Suprapubic skin (tissue), 4 donors: ENCODE measurements at regions not wholly inside any gene's neighbourhood (a gene's known extent, or its start where the extent isn't known, plus 50 kb on each side); places are given as distances from the start of the nearest gene placed in this dataset.

Experiments used
- CTCF ChIP-seq, 2 donors: fragments of 200-600 bp in 1 of 2; fragments of 450-650 bp in 1 of 2; sonication (generic) in 1 of 2; IDR thresholded peaks; one replicate each; pipeline ENCODE4 v1.5.1; 2016 to 2019; ENCODE audit warnings: antibody characterized with exemption in 2 of 2, mild to moderate bottlenecking in 1 of 2, moderate library complexity in 1 of 2
- EP300 ChIP-seq: sonication (generic); formaldehyde crosslinking; IDR thresholded peaks from one replicate; pipeline ENCODE4 v1.6.1; 2017; ENCODE audit warnings: antibody characterized with exemption
- POLR2A ChIP-seq, 2 donors: fragments of 450-650 bp; IDR thresholded peaks; one replicate each; pipeline ENCODE4 v1.6.1; 2017; ENCODE audit warnings: antibody characterized with exemption in 2 of 2, mild to moderate bottlenecking in 2 of 2, moderate library complexity in 2 of 2
- POLR2AphosphoS5 ChIP-seq, 3 donors: sonication (generic); formaldehyde crosslinking; IDR thresholded peaks; one replicate each; pipeline ENCODE4 v1.6.1; 2017; ENCODE audit warnings: antibody characterized with exemption in 3 of 3

GRCh38 chr5:159737263-159737662, 179.0 kb upstream of the ADRA1B start:
- no peak for TF ChIP-seq POLR2A (IDR thresholded peaks at IDR 0.05)
- TF ChIP-seq CTCF (IDR thresholded peaks at IDR 0.05): no peak
- TF ChIP-seq POLR2AphosphoS5 (IDR thresholded peaks at IDR 0.05): no peak
- no peak for TF ChIP-seq EP300
